ENCODE measurements at regions not wholly inside any gene's neighbourhood (a gene's known extent, or its start where the extent isn't known, plus 50 kb on each side); places are given as distances from the start of the nearest gene placed in this dataset.
A peak's percentile ranks its signal among the peaks of the same experiment; 100 is the strongest.
"Not testable (repeated sequence)": the region's sequence is repeated elsewhere in the genome, so short reads cannot be mapped to it uniquely, and the experiment has no call there.

DNA sequence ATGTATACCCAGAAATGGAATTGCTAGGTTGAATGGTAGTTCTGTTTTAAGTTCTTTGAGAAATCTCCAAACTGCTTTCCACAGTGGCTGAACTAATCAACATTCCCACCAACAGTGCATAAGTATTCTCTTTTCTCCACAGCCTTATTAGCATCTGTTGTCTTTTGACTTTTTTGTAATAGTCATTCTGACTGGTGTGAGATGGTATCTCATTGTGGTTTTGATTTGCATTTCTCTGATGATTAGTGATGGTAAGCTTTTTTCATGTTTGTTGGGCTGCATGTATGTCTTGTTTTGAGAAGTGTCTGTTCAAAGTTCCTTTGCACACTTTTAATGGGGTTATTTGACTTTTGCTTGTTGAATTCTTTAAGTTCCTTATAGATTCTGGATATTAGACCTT lies 52.4 kb upstream of the EHHADH start:
- DNase-seq: not testable (repeated sequence)

DNA sequence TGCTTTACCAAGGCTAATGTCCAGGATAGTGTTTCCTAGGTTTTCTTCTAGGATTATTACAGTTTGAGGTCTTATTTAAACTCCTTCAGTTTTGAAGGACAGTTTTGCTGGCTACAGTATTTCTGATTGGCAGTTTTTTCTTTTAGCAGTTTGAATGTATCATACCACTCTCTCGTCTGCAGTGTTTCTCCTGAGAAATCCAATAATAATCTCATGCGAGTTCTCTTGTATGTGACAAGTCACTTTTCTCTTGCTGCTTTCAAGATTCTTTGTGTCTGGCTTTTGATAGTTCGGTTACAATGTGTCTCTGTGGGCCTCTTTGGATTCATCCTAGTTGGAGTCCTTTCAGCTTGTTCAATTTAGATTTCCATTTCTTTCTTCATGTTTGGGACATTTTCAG lies 53.0 kb upstream of the EHHADH start:
- DNase-seq: no peak

DNA sequence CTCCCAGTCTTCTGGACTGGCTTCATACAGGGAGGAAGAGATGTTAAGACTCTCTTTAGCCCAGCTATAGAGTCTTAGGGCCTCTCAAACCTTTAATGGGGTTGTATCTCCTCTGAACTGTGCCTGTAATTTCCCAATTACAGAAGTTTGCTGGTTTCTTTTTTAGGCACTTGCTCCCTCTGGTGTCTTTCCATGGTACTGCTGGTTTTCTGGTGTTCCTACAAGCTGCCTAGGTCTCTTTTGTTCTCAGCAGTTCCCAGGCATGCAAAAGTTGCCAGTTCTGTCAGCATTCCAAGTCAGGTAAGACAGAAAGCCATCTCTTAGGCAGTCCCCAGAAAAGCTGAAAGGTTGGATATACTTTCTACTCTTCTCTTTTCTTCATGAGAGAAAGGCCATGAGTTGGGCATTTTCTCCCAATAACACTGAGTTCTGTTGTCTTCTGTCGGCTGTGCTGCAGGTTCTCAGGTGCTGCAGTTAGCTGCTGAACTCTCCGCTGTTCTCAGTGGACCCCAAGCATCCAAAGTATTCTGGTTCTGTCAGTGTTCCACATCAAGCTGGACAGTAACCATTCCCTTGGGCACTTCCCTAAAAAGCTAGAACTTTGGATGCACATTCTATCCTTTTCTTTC lies 54.4 kb upstream of the EHHADH start:
- peak; percentile 83 to 84 for DNase-seq

DNA sequence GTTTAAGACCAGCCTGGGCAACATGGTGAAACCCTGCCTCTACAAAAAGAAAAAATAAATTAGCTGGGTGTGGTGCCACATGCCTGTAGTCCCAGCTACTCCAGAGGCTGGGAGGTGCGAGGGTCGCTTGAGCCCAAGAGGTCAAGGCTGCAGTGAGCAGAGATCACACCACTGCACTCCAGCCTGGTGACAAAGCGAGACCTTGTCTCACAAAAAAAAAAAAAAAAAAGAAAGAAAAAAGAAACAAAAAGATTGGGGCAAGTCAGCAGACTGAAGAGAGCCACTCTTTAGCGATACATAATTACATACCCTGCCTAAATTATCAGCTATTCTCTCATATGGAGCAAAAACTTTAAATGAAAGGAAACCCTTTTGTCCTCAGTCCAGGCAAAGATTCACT lies 53.6 kb upstream of the MAP3K13 start:
- no peak for DNase-seq

DNA sequence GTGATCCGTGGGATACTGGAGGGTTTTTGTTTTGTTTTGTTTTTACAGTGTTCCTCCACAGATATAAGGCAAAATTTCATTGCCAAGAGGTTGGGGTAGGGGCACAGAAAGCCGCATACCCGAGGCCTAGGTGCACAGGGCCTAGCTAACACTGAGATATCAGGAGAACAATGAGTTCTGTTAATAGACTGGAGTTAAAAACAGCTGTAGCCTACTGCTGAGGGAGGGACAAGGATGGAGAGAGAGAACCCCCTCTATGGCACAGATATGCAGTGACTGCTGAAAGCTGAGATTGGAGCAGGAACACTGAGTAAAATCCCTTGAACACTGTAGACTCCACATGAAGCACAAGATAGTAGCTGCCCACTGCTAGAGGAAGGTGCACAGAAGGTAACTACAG lies 53.1 kb upstream of the MAP3K13 start:
- no peak for DNase-seq

DNA sequence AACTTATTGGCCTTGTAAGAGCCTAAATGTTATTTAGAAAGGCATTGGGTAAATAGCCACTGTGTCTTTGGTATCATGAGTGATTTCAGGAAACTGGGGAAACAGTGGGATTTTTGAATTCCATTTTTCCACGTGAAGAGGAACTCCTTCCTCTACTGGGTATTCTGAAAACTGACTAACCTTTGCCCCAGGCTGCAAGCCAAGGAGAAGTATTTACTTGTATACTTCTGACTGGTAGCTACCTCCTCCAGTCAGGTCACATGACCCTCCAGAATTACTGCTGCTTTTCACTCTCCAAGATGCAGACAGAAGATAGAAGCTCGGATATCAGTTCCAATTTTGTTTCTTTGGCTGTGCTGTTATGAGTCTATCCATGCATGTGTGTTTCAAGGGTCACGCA lies 50.9 kb upstream of the MAP3K13 start:
- DNase-seq: peak; percentile 71 to 72

Data from inflammatory macrophage (primary cell).